ACC112 (cell line): ENCODE measurements at regions not wholly inside any gene's neighbourhood (a gene's known extent, or its start where the extent isn't known, plus 50 kb on each side); places are given as distances from the start of the nearest gene placed in this dataset.
"Not testable (repeated sequence)": the region's sequence is repeated elsewhere in the genome, so short reads cannot be mapped to it uniquely, and the experiment has no call there.

ENCODE experiments used
- H2AFZ ChIP-seq: fragments of 200-600 bp; sonication (generic); one replicate; pipeline ENCODE4 v1.6.0; 2017; ENCODE audit warnings: antibody characterized with exemption, low read length; ENCODE audit not compliant: unreplicated experiment
- H3K27ac ChIP-seq: fragments of 200-600 bp; sonication (generic); 2 replicates; pipeline ENCODE4 v1.5.1; 2014; ENCODE audit warnings: low read depth, mild to moderate bottlenecking, antibody characterized with exemption, low read length, moderate library complexity
- H3K27me3 ChIP-seq: fragments of 200-600 bp; sonication (generic); 2 replicates; pipeline ENCODE4 v1.6.1; 2014; ENCODE audit warnings: mild to moderate bottlenecking, antibody characterized with exemption, low read length, moderate library complexity, mixed read lengths; ENCODE audit not compliant: insufficient read depth
- H3K36me3 ChIP-seq: fragments of 200-600 bp; sonication (generic); 2 replicates; pipeline ENCODE4 v1.6.1; 2016; ENCODE audit warnings: mild to moderate bottlenecking, antibody characterized with exemption, low read length, moderate library complexity, mixed read lengths; ENCODE audit not compliant: insufficient read depth
- H3K4me1 ChIP-seq: fragments of 200-600 bp; sonication (generic); one replicate; pipeline ENCODE4 v1.6.1; 2016; ENCODE audit warnings: low read length, mixed read lengths; ENCODE audit not compliant: insufficient read depth, unreplicated experiment, control insufficient read depth
- H3K4me3 ChIP-seq: fragments of 200-600 bp; sonication (generic); 2 replicates; pipeline ENCODE4 v1.5.1; 2014; ENCODE audit warnings: mild to moderate bottlenecking, low read depth, low read length
- H3K79me2 ChIP-seq: fragments of 200-600 bp; sonication (generic); one replicate; pipeline ENCODE4 v1.6.0; 2016; ENCODE audit warnings: low read length; ENCODE audit not compliant: control insufficient read depth, unreplicated experiment, insufficient read depth

DNA sequence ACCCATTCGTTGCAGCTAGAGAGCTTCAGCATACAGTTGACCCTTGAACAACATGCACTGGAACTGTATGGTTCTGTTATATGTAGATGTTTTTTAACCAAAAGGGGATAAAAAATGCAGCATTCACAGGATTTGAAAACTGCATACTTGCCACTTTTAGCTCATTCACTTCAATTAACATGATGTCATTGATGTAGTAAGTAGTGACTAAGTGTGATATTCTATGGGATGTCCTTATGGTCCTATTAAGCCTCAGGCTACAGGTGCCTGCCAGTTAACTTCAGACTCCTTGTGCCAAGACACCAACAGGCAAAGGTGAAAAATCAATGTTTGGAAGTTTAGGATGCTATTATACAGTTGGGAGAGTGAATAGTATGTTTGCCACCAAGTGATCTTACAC is 553.6 kb upstream of the NECTIN3 start:
- no peak overlapping the region for H2AFZ ChIP-seq
- H3K27me3 ChIP-seq: no peaks in the 10 kb centered on the region
- H3K27ac ChIP-seq: no peak overlapping the region
- peaks cover 16% of the 10 kb centered on the region for H3K4me1 ChIP-seq
- no peaks in the 10 kb centered on the region for H3K79me2 ChIP-seq
- no peaks in the 10 kb centered on the region; the same call in 1 of the 2 replicates for H3K36me3 ChIP-seq
- no peak overlapping the region for H3K4me3 ChIP-seq

- Histone ChIP-seq H3K36me3 (no peaks in the 10 kb centered on the region; the same call in 1 of the 2 replicates), H3K27me3 (no peaks in the 10 kb centered on the region), H3K79me2 (no peaks in the 10 kb centered on the region), H3K4me3 (no peak overlapping the region), H3K27ac (no peak overlapping the region), H2AFZ (no peak overlapping the region), H3K4me1 (peaks cover 16% of the 10 kb centered on the region)
Measured at GRCh38 chr3:110519071-110519470, 552.5 kb upstream of the NECTIN3 start.

DNA sequence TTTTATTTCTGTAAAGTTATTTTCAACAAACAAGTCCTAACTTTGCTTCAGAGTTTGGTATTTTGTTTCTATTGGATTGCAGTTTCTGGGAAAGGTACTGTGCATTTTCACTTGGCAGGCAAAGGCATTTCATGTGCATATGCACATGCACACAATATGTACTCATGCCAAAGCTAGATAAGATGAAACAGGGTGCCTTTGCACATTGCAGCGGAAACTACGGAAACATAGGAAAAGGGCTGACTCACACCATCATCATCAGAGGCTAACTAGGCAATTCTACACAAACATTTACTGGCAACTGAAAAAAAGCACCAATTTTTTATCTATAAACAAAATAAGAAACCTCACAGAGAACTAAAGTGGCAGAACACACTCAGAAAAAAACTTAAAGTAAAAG is 550.6 kb upstream of the NECTIN3 start:
- H3K4me3 ChIP-seq: no peak overlapping the region
- peak overlapping the region; percentile 95 for H3K27ac ChIP-seq
- H3K79me2 ChIP-seq: no peaks in the 10 kb centered on the region
- H2AFZ ChIP-seq: peak overlapping the region; percentile 53
- no peaks in the 10 kb centered on the region; the same call in 1 of the 2 replicates for H3K36me3 ChIP-seq
- H3K4me1 ChIP-seq: peaks cover 17% of the 10 kb centered on the region
- no peaks in the 10 kb centered on the region for H3K27me3 ChIP-seq

- not testable (repeated sequence) for H3K27me3 ChIP-seq, H3K4me3 ChIP-seq, H3K79me2 ChIP-seq, H3K36me3 ChIP-seq
- H2AFZ ChIP-seq: peak overlapping the region; percentile 45
- H3K4me1 ChIP-seq: peaks cover 48% of the 10 kb centered on the region
- H3K27ac ChIP-seq: peak overlapping the region; percentile 96
Measured at GRCh38 chr3:110525558-110526064, 546.0 kb upstream of the NECTIN3 start.

DNA sequence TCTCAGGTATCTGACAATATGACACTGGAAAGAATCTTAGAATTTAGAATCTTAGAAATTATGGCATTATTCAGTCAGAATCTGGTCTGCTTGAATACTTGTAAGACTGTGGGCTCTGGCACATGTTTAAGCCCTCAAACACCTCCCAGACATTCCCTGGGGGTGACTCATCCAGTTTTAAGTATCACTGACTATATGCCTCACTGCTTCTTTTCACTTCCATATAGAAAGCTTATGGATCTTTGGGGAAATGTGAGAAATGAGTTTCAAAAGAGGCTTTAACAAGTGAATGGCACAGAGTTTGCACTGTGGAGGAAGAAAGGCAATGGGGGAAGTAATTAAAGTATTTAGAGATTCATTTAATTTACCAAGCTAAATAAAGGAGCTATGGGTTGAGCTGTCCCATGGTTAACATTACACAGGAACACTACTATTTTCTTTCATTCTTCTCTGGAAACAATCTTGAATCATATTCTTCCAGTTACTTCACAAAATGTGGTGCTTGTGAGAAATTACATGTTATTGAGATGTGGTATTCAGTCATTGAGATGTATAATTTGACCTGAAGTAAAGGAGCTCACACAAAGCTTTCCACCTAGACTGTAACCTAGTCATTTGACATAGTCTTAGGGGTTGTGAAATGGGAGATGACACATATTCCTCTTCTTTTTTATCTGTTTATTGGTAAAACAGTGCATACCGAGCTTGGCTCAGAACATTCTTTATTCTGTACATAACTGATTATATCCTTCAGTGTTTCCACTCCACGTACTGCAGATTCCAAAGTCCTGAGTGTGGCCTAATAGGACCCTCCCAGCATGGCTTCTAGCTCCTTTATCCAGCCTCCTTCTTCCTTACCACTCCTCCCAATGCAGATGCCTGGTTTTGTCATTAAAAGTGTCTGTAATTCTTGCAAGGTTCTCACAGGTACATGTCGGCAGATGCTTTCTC is 544.6 kb upstream of the NECTIN3 start:
- H3K36me3 ChIP-seq: no peaks in the 10 kb centered on the region; the same call in 1 of the 2 replicates
- peak overlapping the region; percentile 88 for H2AFZ ChIP-seq
- H3K4me3 ChIP-seq: peak overlapping the region; percentile 32; the same call in 1 of the 2 replicates
- H3K27me3 ChIP-seq: no peaks in the 10 kb centered on the region
- H3K79me2 ChIP-seq: no peaks in the 10 kb centered on the region
- H3K27ac ChIP-seq: peak overlapping the region; percentile 96
- peaks cover 37% of the 10 kb centered on the region for H3K4me1 ChIP-seq

GRCh38 chr3:110528305-110529121 is 543.1 kb upstream of the NECTIN3 start:
- peaks cover 39% of the 10 kb centered on the region for H3K4me1 ChIP-seq
- H3K79me2 ChIP-seq: no peaks in the 10 kb centered on the region
- H3K36me3 ChIP-seq: no peaks in the 10 kb centered on the region
- peak overlapping the region; percentile 96 for H3K27ac ChIP-seq
- H3K4me3 ChIP-seq: no peak overlapping the region
- H2AFZ ChIP-seq: peak overlapping the region; percentile 88
- H3K27me3 ChIP-seq: no peaks in the 10 kb centered on the region

- H2AFZ ChIP-seq: no peak overlapping the region
- peaks cover 38% of the 10 kb centered on the region for H3K4me1 ChIP-seq
- H3K79me2 ChIP-seq: no peaks in the 10 kb centered on the region
- no peak overlapping the region for H3K27ac ChIP-seq
- no peak overlapping the region for H3K4me3 ChIP-seq
- H3K36me3 ChIP-seq: no peaks in the 10 kb centered on the region
- no peaks in the 10 kb centered on the region for H3K27me3 ChIP-seq
Measured at GRCh38 chr3:110530902-110531301, 540.7 kb upstream of the NECTIN3 start.

- no peaks in the 10 kb centered on the region for H3K36me3 ChIP-seq
- H3K79me2 ChIP-seq: no peaks in the 10 kb centered on the region
- H3K4me3 ChIP-seq: no peak overlapping the region
- no peak overlapping the region for H3K27ac ChIP-seq
- no peak overlapping the region for H2AFZ ChIP-seq
- H3K27me3 ChIP-seq: no peaks in the 10 kb centered on the region
- peaks cover 17% of the 10 kb centered on the region for H3K4me1 ChIP-seq
Measured at GRCh38 chr3:110533089-110533488, 538.5 kb upstream of the NECTIN3 start.

- H3K79me2 ChIP-seq: no peaks in the 10 kb centered on the region
- no peaks in the 10 kb centered on the region for H3K36me3 ChIP-seq
- H3K4me1 ChIP-seq: no peaks in the 10 kb centered on the region
- H3K27me3 ChIP-seq: no peaks in the 10 kb centered on the region
- no peak overlapping the region for H2AFZ ChIP-seq
- no peak overlapping the region for H3K27ac ChIP-seq
- no peak overlapping the region for H3K4me3 ChIP-seq
Measured at GRCh38 chr3:110542552-110543150, 529.0 kb upstream of the NECTIN3 start.

DNA sequence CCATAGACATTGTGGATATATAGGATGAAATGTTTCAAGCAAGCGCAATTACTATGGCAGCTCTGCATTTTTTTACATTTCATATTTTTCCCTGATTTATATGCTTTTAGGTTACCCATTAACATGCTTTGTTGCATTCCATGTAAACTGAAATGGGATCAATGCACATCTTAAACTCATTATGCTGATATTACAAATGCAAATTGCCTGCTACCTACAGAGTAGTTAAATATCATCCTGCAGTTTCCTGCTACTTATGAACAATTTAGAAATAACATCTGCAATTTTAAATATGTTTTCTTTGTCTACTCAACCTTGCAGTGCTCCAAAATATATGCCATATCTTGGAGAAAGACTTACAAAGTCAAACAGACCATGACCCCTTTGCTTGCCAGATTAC is 526.9 kb upstream of the NECTIN3 start:
- Histone ChIP-seq H2AFZ (no peak overlapping the region), H3K36me3 (no peaks in the 10 kb centered on the region), H3K79me2 (no peaks in the 10 kb centered on the region), H3K4me1 (no peaks in the 10 kb centered on the region), H3K27ac (no peak overlapping the region), H3K4me3 (no peak overlapping the region), H3K27me3 (no peaks in the 10 kb centered on the region)
